ENCODE measurements at regions not wholly inside any gene's neighbourhood (a gene's known extent, or its start where the extent isn't known, plus 50 kb on each side); places are given as distances from the start of the nearest gene placed in this dataset.

GRCh38 chr13:110065780-110066179, 241.2 kb downstream of the COL4A1 start:
- CTCF ChIA-PET: no interaction called here
- no peaks in the 10 kb centered on the region for H3K27me3 ChIP-seq (ENCODE audit: insufficient read depth)
- POLR2A ChIA-PET: no interaction called here

More at GRCh38 chr13:110065780-110066179, 241.2 kb downstream of the COL4A1 start:
- Histone ChIP-seq H4K20me1 (ENCODE audit: insufficient read depth) (no peaks in the 10 kb centered on the region), H3F3A (replicated peaks; ENCODE audit: insufficient read depth) (no peaks in the 10 kb centered on the region), H3K4me3 (ENCODE audit: low read depth in 2 of 2, low read length in 1 of 2) (no peak overlapping the region), H3K9me3 (no peaks in the 10 kb centered on the region), H3K9ac (no peak overlapping the region), H3K79me2 (ENCODE audit: insufficient read depth) (no peaks in the 10 kb centered on the region), H3K4me1 (ENCODE audit: control insufficient read depth in 1 of 2, insufficient read depth in 2 of 2, low read depth in 1 of 2, low read length in 1 of 2) (no peaks in the 10 kb centered on the region), H3K9me2 (no peaks in the 10 kb centered on the region), H2AFZ (ENCODE audit: low read depth) (no peak overlapping the region), H3K4me2 (no peak overlapping the region), H3K27ac (ENCODE audit: low read depth in 2 of 2, low read length in 1 of 2) (no peak overlapping the region), H3K36me3 (replicated peaks in 1 of 2; ENCODE audit: control insufficient read depth in 1 of 2, insufficient read depth in 2 of 2, low read length in 1 of 2) (no peaks in the 10 kb centered on the region)
- WGBS (ENCODE audit: low lambda C conversion rate): 89% methylated on average over 9 of the region's 9 CpGs
- TF ChIP-seq SIN3A (IDR thresholded peaks at IDR 0.05; ENCODE audit: borderline replicate concordance, low read depth, low read length): no peak
- no peak for TF ChIP-seq USF1 (IDR thresholded peaks at IDR 0.05; ENCODE audit: borderline replicate concordance, low read depth)
- no peak for TF ChIP-seq FOSL2 (IDR thresholded peaks at IDR 0.05; ENCODE audit: borderline replicate concordance, low read depth)
- TF ChIP-seq GABPA (IDR thresholded peaks at IDR 0.05; ENCODE audit: low read depth): no peak
- no peak for TF ChIP-seq REST (IDR thresholded peaks at IDR 0.05; ENCODE audit: low read depth, low read length)
- no peak for TF ChIP-seq RFX5 (IDR thresholded peaks at IDR 0.05; ENCODE audit: low read length)
- no peak for TF ChIP-seq GATA2 (CRISPR knock-in tag; IDR thresholded peaks at IDR 0.05)
- TF ChIP-seq FOXM1 (IDR thresholded peaks at IDR 0.05; ENCODE audit: low read depth): no peak
- TF ChIP-seq FOXJ3 (CRISPR knock-in tag; IDR thresholded peaks at IDR 0.05): no peak
- TF ChIP-seq SMC3 (IDR thresholded peaks at IDR 0.05; ENCODE audit: low read depth, low read length): no peak
- TF ChIP-seq JUND (IDR thresholded peaks at IDR 0.05): no peak
- no peak for TF ChIP-seq RCOR1 (IDR thresholded peaks at IDR 0.05; ENCODE audit: low read length)
- TF ChIP-seq ELF1 (IDR thresholded peaks at IDR 0.05): no peak
- no peak for TF ChIP-seq MEF2A (IDR thresholded peaks at IDR 0.05; ENCODE audit: borderline replicate concordance, low read depth)
- no peak for TF ChIP-seq TAF1 (IDR thresholded peaks at IDR 0.05; ENCODE audit: borderline replicate concordance, low read depth, low read length)
- no peak for DNase-seq
